ENCODE measurements at regions not wholly inside any gene's neighbourhood (a gene's known extent, or its start where the extent isn't known, plus 50 kb on each side); places are given as distances from the start of the nearest gene placed in this dataset.

DNA sequence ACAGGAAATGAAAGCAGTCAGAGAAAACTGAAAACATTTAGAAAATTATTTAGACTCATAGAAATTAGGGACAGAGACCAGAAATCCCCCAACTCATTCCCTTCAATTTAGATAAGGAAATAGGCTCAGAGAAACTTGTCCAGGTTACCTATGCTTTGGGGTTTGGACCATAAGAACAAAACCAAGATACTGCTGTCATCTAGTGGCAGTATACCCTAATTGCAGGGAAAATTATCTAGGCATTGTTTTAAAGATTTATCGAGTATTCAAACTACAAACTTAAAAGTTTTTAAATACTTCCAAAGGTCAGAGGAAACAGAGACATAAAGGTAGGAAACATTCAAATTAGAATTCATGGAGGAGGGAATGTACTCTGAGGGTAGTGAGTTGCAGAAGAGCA, 67.0 kb upstream of the KLHL13 start:
- Histone ChIP-seq H3F3A (ENCODE audit: insufficient read depth) (no peaks in the 10 kb centered on the region), H3K4me1 (ENCODE audit: insufficient read depth) (no peaks in the 10 kb centered on the region), H3K79me2 (ENCODE audit: insufficient read depth) (no peaks in the 10 kb centered on the region), H4K20me1 (ENCODE audit: insufficient read depth) (no peaks in the 10 kb centered on the region), H3K9ac (no peak overlapping the region), H3K27ac (no peak overlapping the region), H3K9me3 (ENCODE audit: low read depth) (no peaks in the 10 kb centered on the region), H3K27me3 (replicated peaks; ENCODE audit: insufficient read depth) (no peaks in the 10 kb centered on the region), H3K4me3 (no peak overlapping the region), H3K4me2 (ENCODE audit: unreplicated experiment) (no peak overlapping the region), H2AFZ (no peak overlapping the region), H3K36me3 (ENCODE audit: low read depth) (no peaks in the 10 kb centered on the region), H3K9me2 (ENCODE audit: insufficient read depth) (no peaks in the 10 kb centered on the region)
- in situ Hi-C loops (cut with MboI) = no loop called here
- no peak for TF ChIP-seq EZH2 (IDR thresholded peaks at IDR 0.05; ENCODE audit: insufficient read depth, poor library complexity, severe bottlenecking)
- no peak for TF ChIP-seq EZH2phosphoT487 (IDR thresholded peaks at IDR 0.05; ENCODE audit: insufficient read depth, low read depth)
- WGBS, 2 experiments (ENCODE audit: low coverage in 1 of 2, low lambda C conversion rate in 2 of 2, missing lambda C conversion rate in 2 of 2) = 92% methylated on average over 1 of the region's 1 CpG
- DNase-seq = no peak

DNA sequence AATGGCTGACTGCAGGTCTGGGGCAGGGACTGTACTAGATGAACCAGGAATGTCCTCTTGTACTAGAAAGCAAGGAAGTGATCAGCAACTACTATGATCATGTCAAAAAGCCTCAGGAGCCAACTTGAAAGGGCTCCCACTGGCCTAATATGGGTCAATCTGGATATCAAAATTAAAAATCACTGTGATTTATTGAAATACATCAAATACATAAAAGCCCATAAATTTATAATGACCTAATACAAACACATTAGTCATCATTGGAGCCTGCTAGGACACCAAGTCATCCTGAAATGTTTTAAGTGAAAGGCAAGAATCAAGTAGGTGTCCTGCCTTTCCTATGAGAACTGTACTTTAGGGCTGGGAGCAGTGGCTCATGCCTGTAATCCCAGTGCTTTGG, 70.5 kb upstream of the KLHL13 start:
- H3K9ac ChIP-seq = no peak overlapping the region
- no peak overlapping the region for H2AFZ ChIP-seq
- H3K79me2 ChIP-seq (ENCODE audit: insufficient read depth) = no peaks in the 10 kb centered on the region
- H3K4me1 ChIP-seq (ENCODE audit: insufficient read depth) = no peaks in the 10 kb centered on the region
- H3K27ac ChIP-seq = no peak overlapping the region
- H3K36me3 ChIP-seq (ENCODE audit: low read depth) = no peaks in the 10 kb centered on the region
- no peaks in the 10 kb centered on the region for H3K9me3 ChIP-seq (ENCODE audit: low read depth)
- TF ChIP-seq EZH2 (IDR thresholded peaks at IDR 0.05; ENCODE audit: insufficient read depth, poor library complexity, severe bottlenecking) (no peak), EZH2phosphoT487 (IDR thresholded peaks at IDR 0.05; ENCODE audit: insufficient read depth, low read depth) (no peak)
- H4K20me1 ChIP-seq (ENCODE audit: insufficient read depth) = no peaks in the 10 kb centered on the region
- in situ Hi-C loops (cut with MboI) = no loop called here
- no peak overlapping the region for H3K4me2 ChIP-seq (ENCODE audit: unreplicated experiment)
- H3K4me3 ChIP-seq = no peak overlapping the region
- H3K27me3 ChIP-seq (replicated peaks; ENCODE audit: insufficient read depth) = no peaks in the 10 kb centered on the region
- no peaks in the 10 kb centered on the region for H3K9me2 ChIP-seq (ENCODE audit: insufficient read depth)
- no peak for DNase-seq
- no peaks in the 10 kb centered on the region for H3F3A ChIP-seq (ENCODE audit: insufficient read depth)

DNA sequence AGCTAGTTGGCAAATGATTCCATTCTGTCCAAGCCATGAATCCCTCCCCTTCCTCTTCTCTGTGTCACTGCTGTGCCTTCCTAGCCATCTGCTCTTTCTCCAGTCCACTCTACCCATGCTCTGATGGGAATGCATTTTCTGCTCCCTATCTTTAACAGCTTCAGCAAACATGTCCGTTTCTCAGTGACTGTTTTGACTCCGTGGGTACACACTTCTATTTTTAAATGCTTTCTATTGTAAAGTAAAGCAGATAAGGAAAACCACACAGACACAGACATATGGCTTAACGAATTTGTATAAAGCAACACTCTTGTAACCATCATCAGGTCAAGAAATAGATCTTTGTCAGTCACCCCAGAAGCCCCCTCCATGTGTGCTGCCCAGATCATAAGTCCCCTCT, 72.4 kb upstream of the KLHL13 start:
- WGBS, 2 experiments (ENCODE audit: low coverage in 1 of 2, low lambda C conversion rate in 2 of 2, missing lambda C conversion rate in 2 of 2) = 21 to 34% methylated on average over 3 of the region's 3 CpGs
- DNase-seq = no peak
- Histone ChIP-seq H3K4me1 (ENCODE audit: insufficient read depth) (no peaks in the 10 kb centered on the region), H3K27me3 (replicated peaks; ENCODE audit: insufficient read depth) (no peaks in the 10 kb centered on the region), H3K36me3 (ENCODE audit: low read depth) (no peaks in the 10 kb centered on the region), H4K20me1 (ENCODE audit: insufficient read depth) (no peaks in the 10 kb centered on the region), H2AFZ (no peak overlapping the region), H3K79me2 (ENCODE audit: insufficient read depth) (no peaks in the 10 kb centered on the region), H3K4me2 (ENCODE audit: unreplicated experiment) (no peak overlapping the region), H3K9me3 (ENCODE audit: low read depth) (no peaks in the 10 kb centered on the region), H3K9ac (no peak overlapping the region), H3K9me2 (ENCODE audit: insufficient read depth) (no peaks in the 10 kb centered on the region), H3F3A (ENCODE audit: insufficient read depth) (no peaks in the 10 kb centered on the region), H3K27ac (no peak overlapping the region), H3K4me3 (no peak overlapping the region)
- no peak for TF ChIP-seq EZH2 (IDR thresholded peaks at IDR 0.05; ENCODE audit: insufficient read depth, poor library complexity, severe bottlenecking)
- TF ChIP-seq EZH2phosphoT487 (IDR thresholded peaks at IDR 0.05; ENCODE audit: insufficient read depth, low read depth) = no peak
- in situ Hi-C loops (cut with MboI) = no loop called here

DNA sequence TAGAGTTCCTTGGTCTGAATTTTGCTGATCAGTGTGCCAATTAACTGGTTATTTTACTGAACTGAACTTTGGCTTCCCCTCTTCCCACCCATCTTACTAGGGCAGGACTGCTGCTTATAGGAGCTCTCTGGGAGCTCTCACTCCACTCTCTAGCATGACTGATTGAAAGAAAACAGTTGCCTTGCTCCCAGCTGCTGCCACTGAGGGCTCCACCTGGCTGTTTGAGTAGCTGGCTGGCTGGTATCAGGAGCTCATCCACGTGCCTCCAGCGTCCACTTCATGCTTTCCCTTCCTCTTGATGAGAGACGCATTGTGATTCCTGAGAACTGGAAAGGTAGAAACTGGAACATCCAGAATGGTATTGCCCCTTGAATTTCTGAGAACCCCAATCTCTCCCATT, 73.0 kb upstream of the KLHL13 start:
- no peak overlapping the region for H3K27ac ChIP-seq
- H3F3A ChIP-seq (ENCODE audit: insufficient read depth) = no peaks in the 10 kb centered on the region
- no peak overlapping the region for H3K4me2 ChIP-seq (ENCODE audit: unreplicated experiment)
- no peak overlapping the region for H3K4me3 ChIP-seq
- H3K9me3 ChIP-seq (ENCODE audit: low read depth) = no peaks in the 10 kb centered on the region
- H3K79me2 ChIP-seq (ENCODE audit: insufficient read depth) = no peaks in the 10 kb centered on the region
- H4K20me1 ChIP-seq (ENCODE audit: insufficient read depth) = no peaks in the 10 kb centered on the region
- WGBS, 2 experiments (ENCODE audit: low coverage in 1 of 2, low lambda C conversion rate in 2 of 2, missing lambda C conversion rate in 2 of 2) = 35 to 44% methylated on average over 3 of the region's 3 CpGs
- H3K9me2 ChIP-seq (ENCODE audit: insufficient read depth) = no peaks in the 10 kb centered on the region
- H3K27me3 ChIP-seq (replicated peaks; ENCODE audit: insufficient read depth) = no peaks in the 10 kb centered on the region
- TF ChIP-seq EZH2 (IDR thresholded peaks at IDR 0.05; ENCODE audit: insufficient read depth, poor library complexity, severe bottlenecking) = no peak
- TF ChIP-seq EZH2phosphoT487 (IDR thresholded peaks at IDR 0.05; ENCODE audit: insufficient read depth, low read depth) = no peak
- no peak for DNase-seq
- H3K36me3 ChIP-seq (ENCODE audit: low read depth) = no peaks in the 10 kb centered on the region
- H3K9ac ChIP-seq = no peak overlapping the region
- in situ Hi-C loops (cut with MboI) = no loop called here
- no peaks in the 10 kb centered on the region for H3K4me1 ChIP-seq (ENCODE audit: insufficient read depth)
- no peak overlapping the region for H2AFZ ChIP-seq

DNA sequence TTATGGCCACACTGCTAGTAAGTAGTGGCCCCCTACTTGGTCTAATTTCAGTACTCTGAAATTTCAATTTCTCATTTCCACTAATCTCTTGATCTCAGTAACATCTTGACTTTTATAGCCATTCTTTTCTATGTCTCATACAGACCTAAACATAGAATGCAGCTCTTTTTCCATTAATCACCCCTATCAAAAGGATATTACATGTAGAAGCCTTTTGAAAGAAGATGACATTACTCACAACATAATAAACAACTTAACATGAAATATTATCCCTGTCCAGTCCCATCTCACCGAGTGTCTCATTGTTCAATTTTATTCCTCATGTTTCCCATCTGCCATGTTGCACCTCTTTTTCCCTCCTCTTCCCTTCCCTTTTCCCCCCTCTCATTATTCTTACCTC, 81.1 kb upstream of the KLHL13 start:
- Histone ChIP-seq H3K4me3 (no peak overlapping the region), H3K4me1 (ENCODE audit: insufficient read depth) (no peaks in the 10 kb centered on the region), H3K9me2 (ENCODE audit: insufficient read depth) (no peaks in the 10 kb centered on the region), H4K20me1 (ENCODE audit: insufficient read depth) (no peaks in the 10 kb centered on the region), H3K27ac (no peak overlapping the region), H2AFZ (no peak overlapping the region), H3K36me3 (ENCODE audit: low read depth) (no peaks in the 10 kb centered on the region), H3K9ac (no peak overlapping the region), H3F3A (ENCODE audit: insufficient read depth) (no peaks in the 10 kb centered on the region), H3K4me2 (ENCODE audit: unreplicated experiment) (no peak overlapping the region), H3K9me3 (ENCODE audit: low read depth) (no peaks in the 10 kb centered on the region), H3K79me2 (ENCODE audit: insufficient read depth) (no peaks in the 10 kb centered on the region), H3K27me3 (replicated peaks; ENCODE audit: insufficient read depth) (no peaks in the 10 kb centered on the region)
- in situ Hi-C loops (cut with MboI) = no loop called here
- 44 to 46% methylated on average over 1 of the region's 1 CpG for WGBS, 2 experiments (ENCODE audit: low coverage in 1 of 2, low lambda C conversion rate in 2 of 2, missing lambda C conversion rate in 2 of 2)
- TF ChIP-seq EZH2phosphoT487 (IDR thresholded peaks at IDR 0.05; ENCODE audit: insufficient read depth, low read depth) = no peak
- no peak for TF ChIP-seq EZH2 (IDR thresholded peaks at IDR 0.05; ENCODE audit: insufficient read depth, poor library complexity, severe bottlenecking)
- DNase-seq = no peak

All from GM23248 (cell line).